KBM-7 (cell line): ENCODE measurements at regions not wholly inside any gene's neighbourhood (a gene's known extent, or its start where the extent isn't known, plus 50 kb on each side); places are given as distances from the start of the nearest gene placed in this dataset.
"Not testable (repeated sequence)": the region's sequence is repeated elsewhere in the genome, so short reads cannot be mapped to it uniquely, and the experiment has no call there.

Source experiments
- DNase-seq: peaks from one replicate; pipeline ENCODE4 v3.0.0-alpha.2; 2015
- in situ Hi-C: fragments of 300-500 bp; cut with MboI; formaldehyde crosslinking; loops from 2 replicates; pipeline ENCODE4 v1.14.3; 2020; ENCODE audit warnings: low sequenced_read_pairs, low pct_unique_long_range_greater_than_20kb, mixed read lengths

DNA sequence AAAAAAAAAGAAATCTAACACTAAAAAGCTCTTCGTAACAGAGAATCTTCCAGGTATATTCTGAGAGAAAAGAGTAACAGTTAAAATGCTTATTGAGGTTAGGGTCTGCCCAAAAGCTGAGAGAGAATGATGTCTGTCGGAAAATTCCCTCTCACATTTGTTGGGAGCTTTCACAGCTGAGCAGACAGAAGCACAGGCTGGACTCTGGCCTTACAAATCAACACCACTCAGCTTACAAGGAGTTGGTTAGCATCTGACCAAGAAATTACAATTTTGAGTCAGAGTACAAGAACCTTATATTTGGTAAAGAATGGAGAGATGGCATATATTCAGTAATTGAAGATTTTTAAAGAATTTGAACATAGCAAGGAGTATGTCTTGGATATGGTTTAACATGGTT lies 1561.0 kb upstream of the RAG2 start:
- in situ Hi-C loops = no loop called here
- no peak for DNase-seq

DNA sequence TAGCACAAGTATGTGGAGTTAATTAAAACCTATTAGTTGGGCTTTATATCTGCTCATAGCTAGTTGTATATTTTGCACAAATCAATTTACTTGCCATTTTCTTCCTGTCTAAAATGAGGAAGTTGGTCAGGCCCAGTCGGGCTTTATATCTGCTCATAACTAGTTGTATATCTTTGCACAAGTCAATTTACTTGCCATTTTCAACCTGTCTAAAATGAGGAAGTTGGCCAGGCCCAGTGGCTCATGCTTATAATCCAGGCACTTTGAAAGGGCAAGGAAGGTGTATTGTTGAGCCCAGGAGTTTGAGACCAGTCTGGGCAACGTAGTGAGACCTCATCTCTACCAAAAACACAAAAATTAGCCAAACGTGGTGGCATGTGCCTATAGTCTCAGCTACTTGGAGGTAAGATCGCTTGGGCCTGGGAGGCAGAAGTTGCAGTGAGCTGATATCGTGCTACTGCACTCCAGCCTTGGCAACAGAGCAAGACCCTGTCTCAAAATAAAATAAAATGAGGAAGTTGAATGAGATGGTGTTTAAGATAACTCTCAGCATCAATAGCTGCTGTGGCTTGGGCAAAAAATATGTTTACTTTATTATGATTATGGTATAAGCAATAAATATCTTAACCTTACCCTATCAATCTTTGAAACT lies 1558.6 kb upstream of the RAG2 start:
- in situ Hi-C loops = no loop called here
- DNase-seq = peak; percentile 93

DNA sequence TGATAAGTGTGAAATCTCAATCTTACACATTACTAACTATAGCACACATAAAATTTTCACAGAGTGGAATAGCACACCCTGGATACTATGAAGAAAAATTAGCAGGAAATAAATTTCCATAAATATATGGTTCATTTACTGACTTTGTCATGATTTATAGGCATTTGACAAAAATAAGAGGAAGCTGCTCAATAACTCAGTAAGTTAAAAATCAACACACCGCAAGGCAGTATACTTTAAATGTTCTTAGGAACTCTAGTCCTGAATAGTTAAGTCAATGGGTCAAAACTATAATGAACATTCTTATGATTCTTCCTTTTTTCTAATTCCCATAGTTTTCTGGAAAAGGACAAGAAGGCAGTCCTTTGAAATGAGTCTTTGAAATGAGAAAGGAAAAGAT lies 1557.8 kb upstream of the RAG2 start:
- in situ Hi-C loops = no loop called here
- DNase-seq = peak; percentile 25

DNA sequence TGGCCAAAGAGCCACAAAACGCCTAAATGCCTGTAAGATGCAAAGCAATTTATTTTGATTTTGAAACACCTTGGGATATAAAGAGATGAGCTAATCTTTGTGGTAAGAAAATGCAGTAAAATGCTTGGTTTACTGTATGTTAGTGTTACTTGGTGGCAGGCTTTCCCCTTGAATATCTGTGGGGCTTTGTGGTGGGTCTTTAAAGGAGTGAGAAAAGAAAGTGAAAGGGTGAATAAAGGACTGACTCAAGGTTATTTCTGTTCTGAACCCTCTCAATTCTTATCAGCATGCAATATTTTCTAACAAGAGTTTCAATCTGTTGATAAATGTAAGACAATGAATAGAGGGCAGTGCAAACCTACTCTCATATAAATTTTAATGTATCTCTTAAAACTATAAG lies 1555.9 kb upstream of the RAG2 start:
- in situ Hi-C loops = no loop called here
- no peak for DNase-seq

DNA sequence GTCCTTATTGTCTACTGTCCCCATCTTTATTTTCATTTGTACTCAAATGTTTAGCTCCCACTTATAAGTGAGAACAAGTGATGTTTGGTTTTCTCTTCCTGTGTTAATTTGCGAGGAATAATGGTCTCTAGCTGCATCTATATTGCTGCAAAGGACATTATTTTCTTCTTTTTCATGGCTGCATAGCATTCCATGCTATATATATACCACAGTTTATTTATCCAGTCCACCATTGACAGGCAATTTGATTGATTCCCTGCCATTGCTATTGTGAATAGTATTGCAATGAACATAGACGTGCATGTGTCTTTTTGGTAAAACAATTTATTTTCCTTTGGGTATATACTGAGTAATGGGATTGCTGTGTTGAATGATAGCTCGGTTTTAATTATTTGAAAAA lies 1545.8 kb upstream of the RAG2 start:
- no peak for DNase-seq
- in situ Hi-C loops = no loop called here

DNA sequence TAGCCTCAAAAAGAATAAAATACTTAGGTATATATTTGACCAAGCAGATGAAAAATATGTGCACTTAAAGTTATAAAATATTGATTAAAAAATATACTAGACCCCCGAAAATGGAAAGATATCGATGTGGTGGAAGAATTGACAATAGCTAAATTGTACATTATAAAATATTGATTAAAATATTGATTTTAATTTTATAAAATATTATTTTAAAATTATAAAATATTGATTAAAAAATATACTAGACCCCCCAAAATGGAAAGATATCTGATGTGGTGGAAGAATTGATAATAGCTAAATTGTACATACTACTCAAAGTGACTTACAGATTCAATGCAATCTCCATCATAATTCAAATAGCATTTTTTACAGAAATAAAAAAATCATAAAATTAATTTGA lies 1540.9 kb upstream of the RAG2 start:
- in situ Hi-C loops = no loop called here
- no peak for DNase-seq

DNA sequence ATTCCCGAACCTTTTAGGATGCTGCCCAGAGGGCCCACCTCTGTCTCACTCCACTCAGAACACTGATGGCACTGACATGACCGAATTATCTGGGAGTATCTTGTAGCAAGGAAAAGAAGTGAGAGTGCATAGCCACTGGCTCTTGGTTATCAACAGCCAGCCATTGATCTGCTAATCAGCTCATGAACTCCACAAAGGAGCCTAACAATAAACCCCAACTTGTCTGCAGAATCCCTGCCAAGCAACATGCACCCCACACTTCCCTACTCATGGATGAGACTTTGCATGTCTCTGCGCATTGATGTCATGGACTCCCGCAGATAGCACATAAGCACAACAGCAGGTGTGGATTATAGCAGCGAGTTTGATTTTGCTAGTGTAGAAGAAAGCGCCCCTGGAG lies 1538.9 kb upstream of the RAG2 start:
- in situ Hi-C loops = no loop called here

DNA sequence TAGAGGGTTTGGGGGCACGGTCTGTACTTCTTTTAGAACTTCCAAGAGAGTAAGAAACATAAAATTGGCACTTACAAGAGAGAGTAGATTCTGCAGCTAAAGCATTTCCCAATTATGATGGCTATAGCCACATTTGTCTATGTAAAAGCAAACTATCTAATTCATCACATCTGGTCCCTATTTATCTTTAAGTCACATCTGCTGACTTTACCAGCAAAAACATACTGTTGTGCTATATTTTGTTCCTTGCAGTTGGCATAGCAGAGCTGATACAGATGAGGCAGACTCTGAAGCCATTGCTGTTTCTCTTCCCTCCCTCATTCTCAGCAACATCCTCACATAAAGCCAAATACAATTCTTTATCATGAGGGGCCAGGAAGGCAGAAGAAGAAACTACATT lies 1533.5 kb upstream of the RAG2 start:
- no peak for DNase-seq
- in situ Hi-C loops = no loop called here

More for the DNA sequence above, 1538.9 kb upstream of the RAG2 start:
- no peak for DNase-seq

DNA sequence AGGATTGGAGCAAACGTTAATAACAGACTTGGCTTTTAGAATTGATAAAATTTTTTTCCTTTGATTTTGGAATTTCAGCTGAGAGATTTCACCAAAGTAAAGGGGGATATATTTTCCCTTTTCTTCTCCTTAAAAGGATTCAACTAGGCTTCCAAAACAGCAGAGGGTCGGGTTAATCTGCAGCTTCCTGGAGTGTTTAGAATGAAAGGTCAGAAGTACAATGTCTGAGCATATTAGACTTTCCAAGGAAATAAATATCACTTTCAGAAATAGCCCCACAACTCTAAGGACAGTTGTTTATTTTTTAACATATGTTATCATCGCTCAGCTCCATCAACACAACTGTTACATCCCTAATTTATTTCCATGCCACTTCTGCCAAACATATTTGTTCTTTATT lies 1532.9 kb upstream of the RAG2 start:
- in situ Hi-C loops = no loop called here
- DNase-seq = no peak

DNA sequence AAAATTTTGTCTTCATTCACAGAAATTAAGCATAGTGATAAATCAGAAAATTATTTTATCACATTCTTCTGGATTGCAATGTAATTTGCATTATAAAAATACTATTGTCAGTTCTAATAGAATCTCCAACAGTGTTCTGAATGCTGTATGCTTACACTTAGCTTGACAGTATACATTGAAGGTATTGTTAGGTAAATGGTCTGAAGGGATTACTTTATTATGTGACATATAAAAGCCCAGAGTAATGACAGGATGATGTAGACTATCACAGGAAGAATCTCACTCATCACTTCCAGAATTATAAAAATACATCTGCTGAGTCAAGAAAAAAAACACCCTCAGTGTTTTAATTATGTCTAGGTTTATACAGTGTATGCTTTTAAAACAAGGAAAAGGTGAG lies 1532.5 kb upstream of the RAG2 start:
- in situ Hi-C loops = no loop called here
- DNase-seq = no peak

DNA sequence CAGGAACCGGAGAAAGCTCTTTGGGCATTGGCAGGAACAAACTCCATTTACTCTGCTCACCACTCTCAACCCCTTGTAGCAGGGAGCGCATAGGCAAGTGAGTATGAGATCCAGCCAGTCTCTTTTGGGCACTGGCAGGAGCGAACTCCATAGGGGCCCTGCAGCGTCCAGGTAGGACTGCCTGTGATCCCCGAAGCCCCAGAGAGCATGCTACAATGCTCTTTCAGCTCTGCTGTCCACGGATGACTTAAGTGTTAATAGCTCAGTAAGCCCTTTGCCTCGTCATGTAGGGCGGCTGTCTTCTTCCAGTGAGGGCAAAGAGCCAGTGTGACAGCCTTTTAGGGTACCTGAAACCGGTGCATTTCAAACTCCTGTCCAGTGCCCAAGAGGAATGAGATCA lies 1525.6 kb upstream of the RAG2 start:
- in situ Hi-C loops = no loop called here
- DNase-seq = no peak

DNA sequence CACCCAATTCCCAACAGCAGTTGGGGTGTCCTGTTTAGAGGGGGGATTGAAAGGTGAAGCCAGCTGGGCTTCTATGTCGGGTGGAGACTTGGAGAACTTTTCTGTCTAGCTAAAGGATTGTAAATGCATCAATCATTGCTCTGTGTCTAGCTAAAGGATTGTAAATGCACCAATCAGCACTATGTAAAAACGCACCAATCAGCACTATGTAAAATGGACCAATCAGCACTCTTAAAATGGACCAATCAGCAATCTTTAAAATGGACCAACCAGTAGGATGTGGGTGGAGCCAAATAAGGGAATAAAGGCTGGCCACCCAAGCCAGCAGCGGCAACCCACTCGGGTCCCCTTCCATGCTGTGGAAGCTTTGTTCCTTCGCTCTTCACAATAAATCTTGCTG lies 1518.6 kb upstream of the RAG2 start:
- DNase-seq, in situ Hi-C loops: not testable (repeated sequence)

DNA sequence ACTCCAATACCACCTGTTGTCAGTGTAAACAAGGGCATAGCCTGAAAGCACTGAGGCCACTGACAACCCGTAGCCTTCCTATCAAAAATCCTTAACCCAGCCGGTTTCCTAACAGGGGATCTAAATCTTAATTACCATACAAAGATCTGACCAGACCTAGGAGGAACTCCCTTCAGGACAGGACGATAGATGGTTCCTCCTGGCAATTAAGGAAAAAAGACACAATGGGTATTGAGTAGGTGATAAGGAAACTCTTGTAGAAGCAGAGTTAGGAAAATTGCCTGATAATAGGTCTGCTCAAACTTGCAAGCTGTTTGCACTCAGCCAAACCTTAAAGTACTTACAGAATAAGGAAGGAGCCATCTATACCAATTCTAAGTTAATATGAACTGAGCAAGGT lies 1517.3 kb upstream of the RAG2 start:
- in situ Hi-C loops = not testable (repeated sequence)

DNA sequence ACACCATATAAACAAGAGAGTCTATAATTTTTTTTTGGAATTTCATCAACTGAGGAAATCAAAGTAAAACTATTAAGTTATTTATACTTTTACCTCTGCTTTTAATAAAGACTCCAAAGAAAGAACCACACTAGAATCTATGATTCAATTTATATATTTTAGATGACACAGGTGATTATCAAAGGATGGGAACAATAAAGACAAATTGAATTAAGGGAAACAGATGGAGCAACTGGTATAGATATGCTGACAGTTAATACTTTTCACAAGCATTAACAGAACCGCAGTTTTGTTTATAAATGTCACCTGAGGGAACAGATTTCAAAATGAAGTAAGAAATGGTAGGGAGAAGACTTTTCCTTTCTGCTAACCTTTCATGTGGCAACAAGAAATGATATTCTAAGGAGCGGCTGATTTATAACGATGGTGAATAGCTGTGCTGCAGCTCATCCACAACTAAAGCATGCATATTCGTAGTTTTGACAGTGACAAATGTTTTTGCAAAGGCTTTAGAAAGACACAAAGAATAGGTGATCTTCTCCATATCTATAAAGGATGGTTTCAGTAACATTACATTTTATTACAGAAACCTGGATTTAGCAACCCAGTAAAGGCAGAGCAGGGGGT lies 1502.9 kb upstream of the RAG2 start:
- DNase-seq = no peak
- in situ Hi-C loops = no loop called here

More for the DNA sequence above, 1517.3 kb upstream of the RAG2 start:
- DNase-seq = not testable (repeated sequence)

DNA sequence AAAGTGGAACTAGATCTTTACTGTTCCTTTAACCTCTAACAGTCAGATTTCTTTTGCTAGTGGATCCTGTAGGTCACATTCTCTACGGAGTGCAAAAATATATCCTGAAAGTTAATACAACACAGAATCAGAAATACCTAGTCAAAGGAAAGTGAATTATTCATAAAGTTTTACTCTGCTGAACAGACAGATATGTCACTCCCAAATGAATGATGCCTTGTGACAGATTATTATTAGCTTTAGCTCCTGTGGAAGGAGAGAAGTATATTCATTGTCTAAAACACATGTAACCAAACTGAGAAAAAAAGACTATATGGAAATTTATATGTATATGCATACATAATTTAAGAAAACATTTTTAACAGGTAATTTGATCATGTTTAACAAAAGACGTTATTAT lies 1497.2 kb upstream of the RAG2 start:
- no peak for DNase-seq
- in situ Hi-C loops = no loop called here

DNA sequence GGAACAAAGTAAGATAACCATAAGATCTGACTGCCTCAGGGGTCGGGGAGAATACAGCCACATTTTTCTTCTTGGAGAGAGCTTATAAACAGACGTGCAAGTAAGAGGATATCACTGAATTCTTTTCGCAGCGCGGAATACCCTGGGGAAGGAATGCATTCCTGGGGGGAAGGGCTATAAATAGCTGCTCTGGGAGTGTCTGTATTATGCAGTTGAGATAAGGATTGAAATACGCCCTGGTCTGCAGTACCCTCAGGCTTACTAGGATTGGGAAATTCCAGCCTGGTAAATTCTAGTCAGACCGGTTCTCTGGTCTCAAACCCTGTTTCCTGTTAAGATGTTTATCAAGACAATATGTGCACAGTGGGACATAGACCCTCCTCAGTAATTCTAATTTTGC lies 1491.7 kb upstream of the RAG2 start:
- DNase-seq = no peak
- in situ Hi-C loops = no loop called here

DNA sequence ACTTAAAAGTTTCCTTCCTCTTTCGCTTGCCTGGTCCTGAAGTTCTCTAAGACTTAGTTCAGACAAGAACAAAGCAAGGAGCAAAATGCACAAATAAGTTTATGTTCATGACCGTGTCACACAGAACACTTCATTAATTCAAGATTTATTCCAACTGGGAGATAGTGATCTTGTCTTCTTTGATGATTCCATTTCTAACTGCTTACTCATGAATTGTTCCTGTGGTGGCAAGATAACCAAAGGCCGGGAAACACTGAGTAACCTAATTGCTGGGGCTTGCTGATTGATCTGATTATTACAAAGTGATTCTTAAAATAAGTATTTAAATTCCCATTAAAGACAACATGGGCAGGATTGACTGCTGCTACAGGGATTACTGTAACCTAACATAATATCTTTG lies 1462.9 kb upstream of the RAG2 start:
- no peak for DNase-seq
- in situ Hi-C loops = no loop called here

DNA sequence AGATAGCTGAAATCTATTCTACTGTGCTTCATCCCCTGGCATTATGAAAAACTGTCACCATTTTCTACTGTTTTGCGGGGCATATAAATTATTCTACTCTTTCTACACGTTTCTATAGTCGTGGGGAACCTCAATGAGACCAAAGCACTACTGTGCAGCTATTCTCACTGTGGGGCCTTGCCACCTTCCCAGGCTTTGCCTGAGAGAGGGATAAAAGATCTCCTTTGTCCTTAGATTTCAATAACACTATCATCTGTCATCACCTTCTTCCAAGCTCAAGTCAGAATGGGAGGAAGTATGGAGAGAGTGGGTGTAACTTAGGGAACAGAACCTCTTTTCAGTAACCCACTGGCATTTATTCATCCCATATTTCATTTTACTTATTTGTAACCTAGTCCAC lies 1462.1 kb upstream of the RAG2 start:
- in situ Hi-C loops = no loop called here
- no peak for DNase-seq

DNA sequence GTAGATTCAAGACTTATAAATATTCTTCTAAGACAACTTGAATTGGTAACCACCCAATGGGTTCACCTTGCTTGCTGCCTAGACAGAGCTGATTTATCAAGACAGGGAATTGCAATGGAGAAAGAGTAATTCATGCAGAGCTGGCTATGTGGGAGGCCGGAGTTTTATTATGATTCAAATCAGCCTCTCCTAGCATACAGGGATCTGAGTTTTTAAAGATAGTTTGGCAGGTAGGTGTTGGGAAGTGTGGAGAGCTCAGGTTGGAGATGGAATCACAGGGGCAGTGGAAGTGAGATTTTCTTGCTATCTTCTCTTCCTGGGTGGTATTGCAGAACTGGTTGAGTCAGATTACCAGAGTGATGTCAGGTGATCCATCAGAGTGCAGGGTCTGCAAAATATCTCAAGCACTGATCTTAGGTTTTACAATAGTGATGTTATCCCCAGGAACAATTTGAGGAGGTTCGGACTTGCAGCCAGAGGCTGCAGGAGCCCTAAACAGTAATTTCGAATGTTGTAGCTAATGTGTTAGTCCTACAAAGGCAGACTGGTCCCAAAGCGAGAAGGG lies 1448.6 kb upstream of the RAG2 start:
- DNase-seq = no peak
- in situ Hi-C loops = no loop called here

DNA sequence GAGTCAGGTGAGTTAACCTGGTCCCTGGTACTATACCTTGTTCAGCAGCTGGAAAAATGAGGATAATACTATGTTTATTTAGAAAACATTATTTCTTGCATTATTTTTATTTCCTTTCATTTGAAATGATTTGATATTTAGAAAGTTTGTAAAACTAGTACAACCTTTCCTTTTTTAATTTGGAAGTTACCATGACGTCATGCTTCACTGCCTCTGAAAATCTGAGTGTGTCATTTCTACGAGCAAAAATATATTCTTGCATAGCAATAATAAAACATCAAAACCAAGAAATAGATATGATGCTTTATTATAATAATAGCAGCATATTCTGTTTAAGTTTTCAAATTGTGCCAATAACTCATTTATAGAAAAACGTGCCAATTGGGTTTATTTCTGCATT lies 1445.0 kb upstream of the RAG2 start:
- DNase-seq = no peak
- in situ Hi-C loops = no loop called here

DNA sequence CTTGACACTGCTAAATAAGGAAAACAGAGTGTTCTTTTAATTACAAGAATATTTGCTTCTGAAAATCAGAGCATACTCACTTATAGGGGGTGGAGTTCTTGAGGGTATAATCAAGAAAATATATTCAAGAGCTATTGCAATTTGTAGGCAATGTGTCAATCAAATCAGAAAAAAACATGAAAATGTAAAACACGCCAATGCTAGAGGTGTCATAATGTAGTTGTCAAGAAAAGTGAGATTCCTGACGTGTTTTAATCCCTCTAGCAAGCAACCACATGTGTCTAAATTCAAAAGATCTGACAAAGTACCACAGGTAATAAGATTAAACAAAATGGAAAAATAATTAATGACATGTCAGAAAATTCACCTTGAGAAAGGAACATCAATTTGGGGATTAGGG lies 1440.7 kb upstream of the RAG2 start:
- DNase-seq = no peak
- in situ Hi-C loops = no loop called here
